IMR-90 (cell line): ENCODE measurements at regions not wholly inside any gene's neighbourhood (a gene's known extent, or its start where the extent isn't known, plus 50 kb on each side); places are given as distances from the start of the nearest gene placed in this dataset.

Source experiments
- ATAC-seq: fragments of 200-7000 bp; cut with Tn5 transposase; 2 replicates; pipeline ENCODE4 v1.9.1; 2020; ENCODE audit warnings: low read depth, mild to moderate bottlenecking, moderate library complexity
- BruUV-seq: library from RNA; stranded (reverse); fragments of 400-500 nt; replicated peaks from 2 replicates; lab custom pipeline; 2021; lab: Mats Ljungman, UMichigan
- CTCF ChIA-PET: fragments of 300-600 bp; formaldehyde crosslinking; extraction: SDS; loops from one replicate; lab custom pipeline; 2021; ENCODE audit warnings: antibody characterized with exemption; lab: Yijun Ruan, JAX
- POLR2A ChIA-PET: fragments of 300-600 bp; sonication (Branson Sonifier 250); formaldehyde crosslinking; loops from one replicate; lab custom pipeline; 2022; ENCODE audit warnings: antibody characterized with exemption; ENCODE audit not compliant: unreplicated experiment; lab: Charles Lee
- DNase-seq: peaks from one replicate; pipeline ENCODE4 v3.0.0; 2013
- H2AFZ ChIP-seq: replicated peaks from 2 replicates; pipeline ENCODE3; 2013; ENCODE audit warnings: low read length, mild to moderate bottlenecking; ENCODE audit not compliant: poor library complexity
- H2AK5ac ChIP-seq: 2 replicates; pipeline ENCODE4 v1.6.1; 2013; ENCODE audit warnings: low read depth, low read length, inconsistent platforms
- H2AK9ac ChIP-seq: replicated peaks from 2 replicates; pipeline ENCODE3; 2013; ENCODE audit warnings: mild to moderate bottlenecking, low read depth, low read length, moderate library complexity; ENCODE audit not compliant: poor library complexity
- H2BK120ac ChIP-seq: 2 replicates; pipeline ENCODE4 v1.6.1; 2013; ENCODE audit warnings: low read depth, low read length, inconsistent platforms
- H2BK15ac ChIP-seq: 3 replicates; pipeline ENCODE4 v1.6.1; 2013; ENCODE audit warnings: low read depth, low read length, inconsistent platforms
- H2BK20ac ChIP-seq: 2 replicates; pipeline ENCODE4 v1.6.1; 2013; ENCODE audit warnings: low read depth, mild to moderate bottlenecking, inconsistent platforms, low read length, moderate library complexity
- H2BK5ac ChIP-seq: 2 replicates; pipeline ENCODE4 v1.6.1; 2013; ENCODE audit warnings: mild to moderate bottlenecking, low read depth, low read length, inconsistent platforms; ENCODE audit not compliant: poor library complexity, severe bottlenecking
- H3K14ac ChIP-seq: replicated peaks from 2 replicates; pipeline ENCODE4 v1.6.1; 2013; ENCODE audit warnings: low read depth, low read length, inconsistent platforms
- H3K18ac ChIP-seq: 2 replicates; pipeline ENCODE4 v1.6.1; 2013; ENCODE audit warnings: low read depth, low read length, control low read depth
- H3K23ac ChIP-seq: 2 replicates; pipeline ENCODE4 v1.6.1; 2013; ENCODE audit warnings: low read depth, low read length, inconsistent platforms
- H3K27ac ChIP-seq: 2 replicates; pipeline ENCODE4 v1.5.1; 2013; ENCODE audit warnings: mild to moderate bottlenecking, control low read depth, low read length; ENCODE audit not compliant: insufficient read depth
- H3K27me3 ChIP-seq: 2 replicates; pipeline ENCODE4 v1.6.1; 2013; ENCODE audit warnings: low read length; ENCODE audit not compliant: control insufficient read depth, insufficient read depth
- H3K36me3 ChIP-seq: 2 replicates; pipeline ENCODE4 v1.6.1; 2013; ENCODE audit warnings: low read length, mixed read lengths; ENCODE audit not compliant: control insufficient read depth, insufficient read depth
- H3K4ac ChIP-seq: 2 replicates; pipeline ENCODE4 v1.6.1; 2013; ENCODE audit warnings: low read depth, low read length, inconsistent platforms
- H3K4me1 ChIP-seq: 2 replicates; pipeline ENCODE4 v1.6.1; 2013; ENCODE audit warnings: low read length, mixed read lengths; ENCODE audit not compliant: control insufficient read depth, insufficient read depth
- H3K4me2 ChIP-seq: 2 replicates; pipeline ENCODE4 v1.6.1; 2013; ENCODE audit warnings: low read depth, mild to moderate bottlenecking, control low read depth, low read length, moderate library complexity
- H3K4me3 ChIP-seq: 2 replicates; pipeline ENCODE4 v1.5.1; 2013; ENCODE audit warnings: low read depth, mild to moderate bottlenecking, control low read depth, low read length, moderate library complexity; ENCODE audit not compliant: insufficient read depth
- H3K56ac ChIP-seq: 2 replicates; pipeline ENCODE4 v1.6.1; 2013; ENCODE audit warnings: low read length, inconsistent platforms; ENCODE audit not compliant: insufficient read depth; ENCODE audit errors: extremely low read depth
- H3K79me1 ChIP-seq, 2 experiments: 2 replicates each; pipeline ENCODE4 v1.6.1; 2013; ENCODE audit warnings: low read length in 2 of 2, inconsistent platforms in 1 of 2, low read depth in 1 of 2
- H3K9ac ChIP-seq: 2 replicates; pipeline ENCODE4 v1.6.1; 2013; ENCODE audit warnings: low read depth, low read length, control low read depth
- H3K9me1 ChIP-seq: 2 replicates; pipeline ENCODE4 v1.6.1; 2013; ENCODE audit warnings: low read length, inconsistent platforms; ENCODE audit not compliant: insufficient read depth
- H3K9me3 ChIP-seq: 2 replicates; pipeline ENCODE4 v1.6.1; 2013; ENCODE audit warnings: low read length; ENCODE audit not compliant: control insufficient read depth, insufficient read depth
- H4K20me1 ChIP-seq: 2 replicates; pipeline ENCODE4 v1.6.1; 2013; ENCODE audit warnings: low read length, inconsistent platforms; ENCODE audit not compliant: insufficient read depth
- H4K5ac ChIP-seq: 2 replicates; pipeline ENCODE4 v1.6.1; 2013; ENCODE audit warnings: mild to moderate bottlenecking, low read depth, low read length, control low read depth
- H4K8ac ChIP-seq, 2 experiments: 2 replicates each; pipeline ENCODE4 v1.6.1; 2013; ENCODE audit warnings: low read depth in 2 of 2, low read length in 2 of 2, control low read depth in 1 of 2, inconsistent platforms in 1 of 2
- H4K91ac ChIP-seq: 2 replicates; pipeline ENCODE4 v1.6.1; 2013; ENCODE audit warnings: low read depth, low read length, inconsistent platforms; ENCODE audit not compliant: insufficient read depth
- BHLHE40 ChIP-seq: fragments of 150-350 bp; IDR thresholded peaks from 2 replicates; pipeline ENCODE4 v1.6.1; 2016; ENCODE audit warnings: mild to moderate bottlenecking, low read depth, low read length
- FOS ChIP-seq: fragments of 150-350 bp; IDR thresholded peaks from 2 replicates; pipeline ENCODE4 v1.6.1; 2016; ENCODE audit warnings: low read depth, low read length
- MAFK ChIP-seq: IDR thresholded peaks from 2 replicates; pipeline ENCODE4 v1.6.1; 2012; ENCODE audit warnings: low read depth, low read length, improper control_type of control experiment
- MXI1 ChIP-seq: IDR thresholded peaks from 2 replicates; pipeline ENCODE4 v1.6.1; 2012; ENCODE audit warnings: low read depth, mild to moderate bottlenecking, low read length, moderate library complexity, borderline replicate concordance
- RAD21 ChIP-seq: IDR thresholded peaks from 2 replicates; pipeline ENCODE4 v1.6.1; 2012; ENCODE audit warnings: low read length, improper control_type of control experiment
- RFX5 ChIP-seq: IDR thresholded peaks from 2 replicates; pipeline ENCODE4 v1.8.0; 2012; ENCODE audit warnings: low read depth, mild to moderate bottlenecking, low read length, moderate library complexity
- WGBS, 2 experiments: methylation state at CpG; one replicate each; pipeline versions ENCODE4 v1.1.5 to v1.1.7; 2013; ENCODE audit warnings: missing lambda C conversion rate in 2 of 2; ENCODE audit not compliant: insufficient read length in 1 of 2; ENCODE audit errors: extremely low coverage in 2 of 2; 5-methylcytosine and 5-hydroxymethylcytosine counted together
- dilution Hi-C: fragments of 300-500 bp; cut with HindIII; formaldehyde crosslinking; loops from one replicate; pipeline ENCODE4 v1.14.3; 2018; ENCODE audit warnings: low sequenced_read_pairs; ENCODE audit not compliant: unreplicated experiment
- in situ Hi-C: fragments of 300-500 bp; cut with MboI; formaldehyde crosslinking; loops from 3 replicates; pipeline ENCODE4 v1.14.3; 2019; ENCODE audit warnings: low sequenced_read_pairs, inconsistent platforms, mixed read lengths
- intact Hi-C: fragments of 100-400 bp; cut with micrococcal nuclease; formaldehyde crosslinking; loops from 2 replicates; pipeline ENCODE4 v1.10.0; 2022

DNA sequence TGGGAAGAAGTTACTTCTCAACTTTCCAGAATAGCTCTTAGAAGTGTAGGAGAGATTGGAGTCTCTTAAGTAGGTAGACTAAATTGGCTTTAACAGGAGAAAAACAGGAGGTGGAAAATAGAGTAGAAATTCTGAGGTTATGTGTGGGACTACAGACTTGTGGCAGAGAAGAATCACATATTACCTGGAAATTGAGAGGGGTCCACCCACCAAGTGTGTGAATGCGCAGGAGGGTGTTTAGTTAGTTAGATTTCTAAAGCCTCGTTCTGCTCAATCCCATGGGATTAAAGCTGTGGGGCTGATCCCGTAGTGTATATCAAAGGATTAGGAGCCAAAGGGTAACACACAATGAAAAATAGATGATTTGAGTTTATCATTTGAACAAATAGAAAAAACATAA, 319.1 kb downstream of the TRIB2 start:
- Histone ChIP-seq H2AK9ac (no peak overlapping the region), H3K36me3 (no peaks in the 10 kb centered on the region), H2BK5ac (no peak overlapping the region), H3K4me1 (no peaks in the 10 kb centered on the region), H3K4ac (no peak overlapping the region), H4K91ac (no peak overlapping the region), H4K8ac (no peak overlapping the region), H2AK5ac (no peak overlapping the region), H3K14ac (no peak overlapping the region), H2AFZ (no peak overlapping the region), H3K9ac (no peak overlapping the region), H3K23ac (no peak overlapping the region), H2BK20ac (no peak overlapping the region), H3K56ac (no peak overlapping the region), H3K4me2 (no peak overlapping the region), H4K20me1 (no peaks in the 10 kb centered on the region), H3K27ac (no peak overlapping the region), H2BK120ac (no peak overlapping the region), H3K9me3 (no peaks in the 10 kb centered on the region), H2BK15ac (no peak overlapping the region), H4K5ac (no peak overlapping the region), H3K4me3 (no peak overlapping the region), H3K27me3 (no peaks in the 10 kb centered on the region), H3K9me1 (no peaks in the 10 kb centered on the region), H3K18ac (no peak overlapping the region), H3K79me1 (no peaks in the 10 kb centered on the region)
- no peak for ATAC-seq
- intact Hi-C loops (no loop called here), dilution Hi-C loops (no loop called here), in situ Hi-C loops (no loop called here)
- no peak for TF ChIP-seq RFX5
- TF ChIP-seq MAFK = no peak
- TF ChIP-seq MXI1 = no peak
- no peak for TF ChIP-seq BHLHE40
- TF ChIP-seq RAD21 = no peak
- TF ChIP-seq FOS = no peak
- CTCF ChIA-PET = interaction anchor here (1.5 kb wide), 1 partner anchor 11 kb away, joined by 7 read pairs; no protein-coding TSS in a partner anchor
- POLR2A ChIA-PET = no interaction called here
- no CpG with 5 or more reads among the region's 3 CpGs for WGBS, 2 experiments
- no peak for DNase-seq
- no TSS peak for BruUV-seq
